ENCODE measurements at regions not wholly inside any gene's neighbourhood (a gene's known extent, or its start where the extent isn't known, plus 50 kb on each side); places are given as distances from the start of the nearest gene placed in this dataset.

- H3K27me3 Mint-ChIP-seq, result no peaks in the 10 kb centered on the region
- peaks cover 1% of the 10 kb centered on the region for H3K9me3 Mint-ChIP-seq
- POLR2A ChIA-PET, result no interaction called here
These were observed 1389.0 kb upstream of the IGFBP7 start for GRCh38 chr4:58499182-58499581.

GRCh38 chr4:58491620-58492019 lies 1381.4 kb upstream of the IGFBP7 start:
- H3K36me3 Mint-ChIP-seq, result no peaks in the 10 kb centered on the region
- DNase-seq, result no peak
- no peak overlapping the region for H3K4me3 Mint-ChIP-seq
- H3K27ac Mint-ChIP-seq, result no peak overlapping the region
- no peaks in the 10 kb centered on the region for H3K27me3 Mint-ChIP-seq
- no peak for ATAC-seq (ENCODE audit: low read depth)
- peaks cover 2% of the 10 kb centered on the region for H3K9me3 Mint-ChIP-seq
- POLR2A ChIA-PET, result no interaction called here
- no peaks in the 10 kb centered on the region for H3K4me1 Mint-ChIP-seq

More at GRCh38 chr4:58499182-58499581, 1389.0 kb upstream of the IGFBP7 start:
- Mint-ChIP-seq H3K27ac (no peak overlapping the region), H3K4me1 (no peaks in the 10 kb centered on the region), H3K4me3 (no peak overlapping the region), H3K36me3 (no peaks in the 10 kb centered on the region)
- no peak for ATAC-seq (ENCODE audit: low read depth)
- no peak for DNase-seq

GRCh38 chr4:58477950-58478349 lies 1367.8 kb upstream of the IGFBP7 start:
- H3K27me3 Mint-ChIP-seq, result no peaks in the 10 kb centered on the region
- H3K4me3 Mint-ChIP-seq, result no peak overlapping the region
- ATAC-seq (ENCODE audit: low read depth) (no peak), DNase-seq (no peak)
- no peak overlapping the region for H3K27ac Mint-ChIP-seq
- H3K4me1 Mint-ChIP-seq, result no peaks in the 10 kb centered on the region
- H3K36me3 Mint-ChIP-seq, result no peaks in the 10 kb centered on the region
- peaks cover 1% of the 10 kb centered on the region for H3K9me3 Mint-ChIP-seq
- POLR2A ChIA-PET, result no interaction called here

- Mint-ChIP-seq H3K9me3 (peaks cover 1% of the 10 kb centered on the region), H3K36me3 (no peaks in the 10 kb centered on the region), H3K27me3 (no peaks in the 10 kb centered on the region), H3K4me3 (no peak overlapping the region), H3K27ac (no peak overlapping the region), H3K4me1 (no peaks in the 10 kb centered on the region)
- POLR2A ChIA-PET, result no interaction called here
- DNase-seq (no peak), ATAC-seq (ENCODE audit: low read depth) (no peak)
These were observed 1367.3 kb upstream of the IGFBP7 start for GRCh38 chr4:58477513-58477912.

DNA sequence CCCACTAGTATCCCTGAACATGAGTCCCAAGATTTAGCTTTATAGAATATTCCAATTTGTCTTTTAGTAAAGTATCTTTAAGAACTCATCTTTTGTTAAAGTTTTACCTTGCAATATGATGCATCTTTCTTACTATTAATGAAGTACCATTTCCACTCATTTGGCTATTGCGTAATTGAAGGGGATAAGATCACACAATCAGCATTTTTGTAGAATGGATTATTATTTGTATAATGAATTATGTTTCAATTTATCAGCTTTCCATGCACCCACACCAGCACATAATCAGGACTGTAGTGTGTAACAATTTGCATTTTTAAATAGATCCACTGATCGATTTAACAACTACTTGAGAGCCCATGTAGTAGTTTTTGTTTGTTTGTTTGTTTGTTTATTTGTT lies 1364.9 kb upstream of the IGFBP7 start:
- POLR2A ChIA-PET, result no interaction called here
- ATAC-seq (ENCODE audit: low read depth) (no peak), DNase-seq (no peak)
- no peaks in the 10 kb centered on the region for H3K27me3 Mint-ChIP-seq
- no peak overlapping the region for H3K4me3 Mint-ChIP-seq
- peaks cover 1% of the 10 kb centered on the region for H3K9me3 Mint-ChIP-seq
- no peaks in the 10 kb centered on the region for H3K36me3 Mint-ChIP-seq
- no peak overlapping the region for H3K27ac Mint-ChIP-seq
- no peaks in the 10 kb centered on the region for H3K4me1 Mint-ChIP-seq

DNA sequence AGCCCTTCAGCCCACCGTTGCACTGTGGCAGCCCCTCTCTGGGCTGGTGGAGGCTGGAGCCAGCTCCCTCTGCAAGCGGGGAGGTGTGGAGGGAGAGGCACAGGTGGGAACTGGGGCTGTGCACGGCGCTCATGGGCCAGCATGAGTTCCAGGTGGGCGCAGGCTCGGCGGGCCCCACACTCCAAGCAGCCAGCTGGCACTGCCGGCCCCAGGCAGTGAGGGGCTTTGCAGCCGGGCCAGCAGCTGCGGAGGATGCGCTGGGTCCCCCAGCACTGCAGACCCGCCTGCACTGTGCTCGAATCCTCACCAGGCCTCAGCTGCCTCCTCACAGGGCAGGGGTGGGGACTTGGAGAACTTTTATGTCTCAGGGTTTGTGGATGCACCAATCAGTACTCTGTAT lies 1354.8 kb upstream of the IGFBP7 start:
- H3K4me3 Mint-ChIP-seq, result no peak overlapping the region
- H3K27ac Mint-ChIP-seq, result no peak overlapping the region
- no peaks in the 10 kb centered on the region for H3K4me1 Mint-ChIP-seq
- peaks cover 10% of the 10 kb centered on the region for H3K9me3 Mint-ChIP-seq
- DNase-seq (no peak), ATAC-seq (ENCODE audit: low read depth) (no peak)
- no peaks in the 10 kb centered on the region for H3K27me3 Mint-ChIP-seq
- POLR2A ChIA-PET, result no interaction called here
- H3K36me3 Mint-ChIP-seq, result no peaks in the 10 kb centered on the region

- H3K4me1 Mint-ChIP-seq, result no peaks in the 10 kb centered on the region
- H3K27me3 Mint-ChIP-seq, result no peaks in the 10 kb centered on the region
- POLR2A ChIA-PET, result no interaction called here
- H3K36me3 Mint-ChIP-seq, result no peaks in the 10 kb centered on the region
- H3K4me3 Mint-ChIP-seq, result no peak overlapping the region
- DNase-seq (no peak), ATAC-seq (ENCODE audit: low read depth) (no peak)
- H3K27ac Mint-ChIP-seq, result no peak overlapping the region
- peaks cover 2% of the 10 kb centered on the region for H3K9me3 Mint-ChIP-seq
These were observed 1346.7 kb upstream of the IGFBP7 start for GRCh38 chr4:58456727-58457384.

DNA sequence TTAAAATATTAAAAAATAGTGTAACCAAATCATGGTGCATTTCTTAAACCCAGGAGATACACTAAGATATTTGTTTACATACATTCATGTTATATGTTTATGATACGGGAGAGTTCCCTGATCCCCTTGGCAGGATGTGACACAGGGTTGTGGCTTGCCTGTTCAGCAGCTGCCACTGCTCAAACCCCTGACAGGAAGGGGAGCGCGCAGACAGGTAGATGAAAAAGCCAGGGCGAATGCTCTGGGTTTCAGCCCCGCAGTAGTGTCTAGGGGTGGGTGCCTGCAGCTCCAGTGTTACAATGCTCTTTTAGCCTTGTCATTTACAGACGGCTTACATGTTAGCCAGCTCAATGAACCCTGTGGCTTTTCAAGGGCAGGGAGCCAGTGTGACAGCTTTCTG lies 1343.8 kb upstream of the IGFBP7 start:
- no peaks in the 10 kb centered on the region for H3K4me1 Mint-ChIP-seq
- no peak overlapping the region for H3K27ac Mint-ChIP-seq
- peaks cover 2% of the 10 kb centered on the region for H3K9me3 Mint-ChIP-seq
- no peak overlapping the region for H3K4me3 Mint-ChIP-seq
- no peaks in the 10 kb centered on the region for H3K36me3 Mint-ChIP-seq
- no peaks in the 10 kb centered on the region for H3K27me3 Mint-ChIP-seq
- DNase-seq (no peak), ATAC-seq (ENCODE audit: low read depth) (no peak)
- POLR2A ChIA-PET, result no interaction called here

DNA sequence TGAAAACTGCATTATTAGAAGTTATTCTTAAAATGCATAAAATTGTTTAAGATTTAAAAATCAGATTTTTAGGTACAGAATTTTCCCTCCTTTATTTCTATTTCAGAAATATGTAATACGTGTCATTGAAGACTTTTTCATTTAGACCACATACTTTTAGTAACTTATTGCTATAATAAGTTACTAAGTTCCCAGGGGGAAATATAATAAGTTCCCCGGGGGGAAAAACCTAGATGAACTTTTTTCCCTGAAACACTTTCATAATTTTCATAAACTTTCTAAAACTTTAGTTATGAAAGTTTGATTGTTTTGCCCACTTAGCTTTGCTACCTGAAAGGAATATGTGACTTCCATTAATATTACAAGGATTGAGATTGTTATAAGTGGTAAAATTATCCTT lies 1341.5 kb upstream of the IGFBP7 start:
- Mint-ChIP-seq H3K27me3 (no peaks in the 10 kb centered on the region), H3K9me3 (no peaks in the 10 kb centered on the region), H3K4me3 (no peak overlapping the region), H3K36me3 (no peaks in the 10 kb centered on the region), H3K27ac (no peak overlapping the region), H3K4me1 (no peaks in the 10 kb centered on the region)
- POLR2A ChIA-PET, result no interaction called here
- no peak for DNase-seq
- ATAC-seq (ENCODE audit: low read depth), result no peak

DNA sequence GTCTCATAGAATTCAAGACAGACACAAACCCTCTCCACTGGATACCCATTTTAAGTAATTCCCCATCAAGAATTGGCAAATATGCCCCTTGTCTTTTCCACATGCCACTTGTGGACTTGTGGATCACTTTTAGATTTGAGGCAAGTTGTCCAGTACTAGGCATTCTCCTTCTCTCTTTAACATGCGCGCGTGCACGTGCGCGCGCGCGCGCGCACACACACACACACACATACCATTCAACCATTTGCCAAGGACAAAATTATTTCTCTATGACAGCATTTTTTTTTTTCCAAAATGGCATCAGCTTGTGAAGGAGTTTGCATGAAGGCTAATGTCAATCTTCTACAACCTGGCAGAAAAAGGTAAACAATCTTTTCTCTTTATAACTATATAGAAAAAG lies 1325.7 kb upstream of the IGFBP7 start:
- H3K27ac Mint-ChIP-seq, result no peak overlapping the region
- DNase-seq, result no peak
- peaks cover 13% of the 10 kb centered on the region for H3K9me3 Mint-ChIP-seq
- POLR2A ChIA-PET, result no interaction called here
- no peak for ATAC-seq (ENCODE audit: low read depth)
- no peaks in the 10 kb centered on the region for H3K36me3 Mint-ChIP-seq
- no peaks in the 10 kb centered on the region for H3K4me1 Mint-ChIP-seq
- no peak overlapping the region for H3K4me3 Mint-ChIP-seq
- no peaks in the 10 kb centered on the region for H3K27me3 Mint-ChIP-seq

GRCh38 chr4:58413849-58414248 lies 1303.7 kb upstream of the IGFBP7 start:
- no peak overlapping the region for H3K4me3 Mint-ChIP-seq
- no peak for DNase-seq
- no peak for ATAC-seq (ENCODE audit: low read depth)
- H3K36me3 Mint-ChIP-seq, result no peaks in the 10 kb centered on the region
- H3K27me3 Mint-ChIP-seq, result no peaks in the 10 kb centered on the region
- no peak overlapping the region for H3K27ac Mint-ChIP-seq
- POLR2A ChIA-PET, result no interaction called here
- no peaks in the 10 kb centered on the region for H3K4me1 Mint-ChIP-seq
- H3K9me3 Mint-ChIP-seq, result no peaks in the 10 kb centered on the region

GRCh38 chr4:58411904-58412303 lies 1301.7 kb upstream of the IGFBP7 start:
- Mint-ChIP-seq H3K4me1 (no peaks in the 10 kb centered on the region), H3K9me3 (no peaks in the 10 kb centered on the region), H3K4me3 (no peak overlapping the region), H3K27me3 (no peaks in the 10 kb centered on the region), H3K27ac (no peak overlapping the region), H3K36me3 (no peaks in the 10 kb centered on the region)
- DNase-seq (no peak), ATAC-seq (ENCODE audit: low read depth) (no peak)
- POLR2A ChIA-PET, result no interaction called here

DNA sequence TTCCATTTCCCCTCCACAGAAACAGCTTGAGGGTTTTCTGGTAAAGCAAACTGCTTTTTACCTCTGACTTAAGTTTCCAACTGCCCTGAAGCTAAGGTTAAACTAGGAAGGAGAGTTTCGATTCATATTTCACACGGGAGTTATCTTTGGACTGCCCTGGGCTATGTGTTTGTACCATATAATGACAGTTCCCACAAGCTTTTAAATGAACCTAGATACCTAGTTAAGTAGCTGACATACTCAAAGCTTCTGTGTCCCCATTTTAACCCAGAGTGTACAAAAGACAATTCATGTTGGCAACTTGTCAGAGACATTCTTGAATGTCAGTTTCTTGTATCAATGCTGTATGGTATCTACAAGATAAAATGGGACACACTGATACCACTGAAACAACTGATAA lies 1296.6 kb upstream of the IGFBP7 start:
- ATAC-seq (ENCODE audit: low read depth) (no peak), DNase-seq (no peak)
- H3K27ac Mint-ChIP-seq, result no peak overlapping the region
- H3K36me3 Mint-ChIP-seq, result no peaks in the 10 kb centered on the region
- H3K9me3 Mint-ChIP-seq, result peaks cover 3% of the 10 kb centered on the region
- H3K4me3 Mint-ChIP-seq, result no peak overlapping the region
- H3K4me1 Mint-ChIP-seq, result no peaks in the 10 kb centered on the region
- POLR2A ChIA-PET, result no interaction called here
- H3K27me3 Mint-ChIP-seq, result no peaks in the 10 kb centered on the region

DNA sequence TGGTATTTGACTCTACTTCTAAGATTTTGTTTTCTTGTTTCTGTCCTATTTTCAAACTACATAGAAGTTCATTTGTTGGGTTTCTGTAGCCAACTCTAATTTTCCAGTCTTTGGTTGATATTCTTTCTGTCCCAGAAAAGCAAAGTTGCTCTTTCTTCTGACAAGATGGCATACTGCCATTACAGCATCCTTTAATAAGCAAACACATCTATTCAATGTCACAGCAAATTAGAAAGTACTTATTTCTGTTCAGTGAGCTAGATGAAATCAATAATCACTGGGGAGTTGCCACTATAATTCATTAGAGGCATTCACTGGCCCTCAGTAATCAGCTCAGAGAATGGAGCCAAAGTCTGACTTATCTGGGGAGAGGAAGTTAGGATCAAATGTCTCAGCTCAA lies 1258.0 kb upstream of the IGFBP7 start:
- H3K4me1 Mint-ChIP-seq, result no peaks in the 10 kb centered on the region
- peaks cover 4% of the 10 kb centered on the region for H3K9me3 Mint-ChIP-seq
- DNase-seq (no peak), ATAC-seq (ENCODE audit: low read depth) (no peak)
- H3K36me3 Mint-ChIP-seq, result no peaks in the 10 kb centered on the region
- POLR2A ChIA-PET, result no interaction called here
- H3K27ac Mint-ChIP-seq, result no peak overlapping the region
- H3K4me3 Mint-ChIP-seq, result no peak overlapping the region
- H3K27me3 Mint-ChIP-seq, result no peaks in the 10 kb centered on the region

All from activated naive CD8-positive, alpha-beta T cell treated with anti-CD3 and anti-CD28 coated beads, Interleukin-2, amount 10 ng/mL, durations not matched to agents 7 days and 5 days (primary cell).